ENCODE measurements at regions not wholly inside any gene's neighbourhood (a gene's known extent, or its start where the extent isn't known, plus 50 kb on each side); places are given as distances from the start of the nearest gene placed in this dataset.
"Not testable (repeated sequence)": the region's sequence is repeated elsewhere in the genome, so short reads cannot be mapped to it uniquely, and the experiment has no call there.

- no peak for DNase-seq (ENCODE audit: low read depth)
These were observed 108.5 kb downstream of the KCNK1 start for GRCh38 chr1:233722212-233722979.

- DNase-seq (ENCODE audit: low read depth) = no peak
These were observed 109.5 kb downstream of the KCNK1 start for GRCh38 chr1:233723387-233723786.

- DNase-seq (ENCODE audit: low read depth) = not testable (repeated sequence)
These were observed 110.3 kb downstream of the KCNK1 start for GRCh38 chr1:233724131-233724631.

GRCh38 chr1:233725423-233725822, 111.5 kb downstream of the KCNK1 start:
- DNase-seq (ENCODE audit: low read depth) = no peak

GRCh38 chr1:233728721-233729120, 114.8 kb downstream of the KCNK1 start:
- peak; percentile 21 for DNase-seq (ENCODE audit: low read depth)

GRCh38 chr1:233730380-233730779, 116.5 kb downstream of the KCNK1 start:
- no peak for DNase-seq (ENCODE audit: low read depth)

GRCh38 chr1:233730809-233731208, 116.9 kb downstream of the KCNK1 start:
- no peak for DNase-seq (ENCODE audit: low read depth)

GRCh38 chr1:233732206-233732605, 118.3 kb downstream of the KCNK1 start:
- no peak for DNase-seq (ENCODE audit: low read depth)

GRCh38 chr1:233734456-233734855, 120.5 kb downstream of the KCNK1 start:
- no peak for DNase-seq (ENCODE audit: low read depth)

GRCh38 chr1:233735331-233735730, 121.4 kb downstream of the KCNK1 start:
- DNase-seq (ENCODE audit: low read depth) = no peak

- DNase-seq (ENCODE audit: low read depth) = peak; percentile 31
These were observed 121.9 kb downstream of the KCNK1 start for GRCh38 chr1:233735847-233736246.

- DNase-seq (ENCODE audit: low read depth) = no peak
These were observed 123.4 kb downstream of the KCNK1 start for GRCh38 chr1:233737341-233737740.

- no peak for DNase-seq (ENCODE audit: low read depth)
These were observed 124.5 kb downstream of the KCNK1 start for GRCh38 chr1:233738396-233738795.

GRCh38 chr1:233738850-233739249, 124.9 kb downstream of the KCNK1 start:
- no peak for DNase-seq (ENCODE audit: low read depth)

GRCh38 chr1:233744779-233745513, 131.0 kb downstream of the KCNK1 start:
- DNase-seq (ENCODE audit: low read depth) = no peak

GRCh38 chr1:233750139-233750538, 136.2 kb downstream of the KCNK1 start:
- DNase-seq (ENCODE audit: low read depth) = no peak

GRCh38 chr1:233759665-233760064, 144.8 kb upstream of the SLC35F3 start:
- DNase-seq (ENCODE audit: low read depth) = peak; percentile 11

GRCh38 chr1:233764304-233764703, 140.2 kb upstream of the SLC35F3 start:
- not testable (repeated sequence) for DNase-seq (ENCODE audit: low read depth)

GRCh38 chr1:233777566-233777965, 126.9 kb upstream of the SLC35F3 start:
- no peak for DNase-seq (ENCODE audit: low read depth)

GRCh38 chr1:233780049-233780448, 124.4 kb upstream of the SLC35F3 start:
- DNase-seq (ENCODE audit: low read depth) = no peak

GRCh38 chr1:233782937-233783586, 121.4 kb upstream of the SLC35F3 start:
- DNase-seq (ENCODE audit: low read depth) = no peak

- no peak for DNase-seq (ENCODE audit: low read depth)
These were observed 116.9 kb upstream of the SLC35F3 start for GRCh38 chr1:233787599-233787998.

- no peak for DNase-seq (ENCODE audit: low read depth)
These were observed 115.8 kb upstream of the SLC35F3 start for GRCh38 chr1:233788687-233789086.
